K562 (cell line): ENCODE measurements at regions not wholly inside any gene's neighbourhood (a gene's known extent, or its start where the extent isn't known, plus 50 kb on each side); places are given as distances from the start of the nearest gene placed in this dataset.

Experiments
- ATAC-seq: fragments of 200-7000 bp; cut with Tn5 transposase; 3 replicates; pipeline ENCODE4 v1.9.1; 2020; ENCODE audit warnings: moderate library complexity
- BruUV-seq: library from RNA; stranded (reverse); fragments of 400-500 nt; replicated peaks from 2 replicates; lab custom pipeline; 2021; lab: Mats Ljungman, UMichigan
- CTCF ChIA-PET: fragments of 300-600 bp; formaldehyde crosslinking; extraction: SDS; loops from one replicate; lab custom pipeline; 2021; ENCODE audit warnings: low intra/inter-chr PET ratio; lab: Yijun Ruan, JAX
- POLR2A ChIA-PET: fragments of 300-600, 350-650 bp; sonication (Branson Sonifier 250); formaldehyde crosslinking; extraction: SDS; loops from one replicate; lab custom pipeline; 2021; ENCODE audit warnings: antibody characterized with exemption, inconsistent platforms; lab: Yijun Ruan, JAX
- DNase-seq, 4 experiments: peaks; one replicate each; pipeline versions ENCODE4 v3.0.0 to v3.0.0-alpha.2; 2011 to 2018; ENCODE audit warnings: low spot score in 3 of 4, mixed read lengths in 3 of 4; ENCODE audit errors: extremely low read depth in 1 of 4
- FAIRE-seq: peaks from 2 replicates; lab custom pipeline; 2011; peaks lifted over from hg19 to GRCh38; lab: Jason Lieb, UNC
- H2AFZ ChIP-seq: 2 replicates; pipeline ENCODE4 v1.6.0; 2011; ENCODE audit warnings: low read depth, low read length, control low read depth, inconsistent platforms
- H3K27ac ChIP-seq: fragments of 200-600 bp; 3 replicates; pipeline ENCODE4 v1.8.0; 2011; ENCODE audit warnings: low read depth, mild to moderate bottlenecking, control low read depth, inconsistent platforms, low read length, moderate library complexity, mixed read lengths; ENCODE audit errors: extremely low read depth
- H3K27me3 ChIP-seq, 2 experiments: fragments of 300-600 bp in 1 of 2; 2 replicates in 1 of 2; 3 replicates in 1 of 2; pipeline versions ENCODE4 v1.6.0 to v1.8.0; 2011; ENCODE audit warnings: inconsistent platforms in 2 of 2, low read length in 2 of 2, mild to moderate bottlenecking in 1 of 2, mixed read lengths in 1 of 2, moderate library complexity in 1 of 2; ENCODE audit not compliant: control insufficient read depth in 2 of 2, insufficient read depth in 2 of 2
- H3K36me3 ChIP-seq: fragments of 300-600 bp; 3 replicates; pipeline ENCODE4 v1.8.0; 2011; ENCODE audit warnings: mild to moderate bottlenecking, low read length, inconsistent platforms; ENCODE audit not compliant: control insufficient read depth, insufficient read depth
- H3K4me1 ChIP-seq, 2 experiments: fragments of 200-600 bp in 1 of 2; replicated peaks in 1 of 2; 2 replicates in 1 of 2; 3 replicates in 1 of 2; pipeline versions ENCODE4 v1.5.1 to v1.8.0; 2011; ENCODE audit warnings: inconsistent platforms in 2 of 2, low read length in 2 of 2, mild to moderate bottlenecking in 1 of 2, mixed read lengths in 1 of 2, moderate library complexity in 1 of 2; ENCODE audit not compliant: control insufficient read depth in 2 of 2, insufficient read depth in 2 of 2
- H3K4me2 ChIP-seq: 2 replicates; pipeline ENCODE4 v1.6.1; 2011; ENCODE audit warnings: low read length, control low read depth, inconsistent platforms, mixed read lengths; ENCODE audit not compliant: insufficient read depth
- H3K4me3 ChIP-seq: fragments of 200-600 bp; sonication (generic), shearing (Covaris generic); 2 replicates; pipeline ENCODE4 v1.5.1; 2016; ENCODE audit warnings: control low read depth, inconsistent platforms
- H3K79me2 ChIP-seq: fragments of 200-600 bp; 3 replicates; pipeline ENCODE4 v1.8.0; 2011; ENCODE audit warnings: low read length, inconsistent platforms; ENCODE audit not compliant: control insufficient read depth, insufficient read depth
- H3K9ac ChIP-seq, 2 experiments: 2 replicates each; pipeline versions ENCODE4 v1.6.0 to v1.6.1; 2011; ENCODE audit warnings: low read depth in 2 of 2, low read length in 2 of 2, control low read depth in 1 of 2, inconsistent platforms in 1 of 2, mild to moderate bottlenecking in 1 of 2, mixed read lengths in 1 of 2; ENCODE audit not compliant: insufficient read depth in 1 of 2
- H3K9me1 ChIP-seq: one replicate; pipeline ENCODE4 v1.6.0; 2011; ENCODE audit warnings: inconsistent platforms, mild to moderate bottlenecking, low read length, moderate library complexity; ENCODE audit not compliant: control insufficient read depth, insufficient read depth
- H3K9me3 ChIP-seq: replicated peaks from 2 replicates; pipeline ENCODE4 v1.5.1; 2011; ENCODE audit warnings: low read depth, low read length, inconsistent platforms; ENCODE audit not compliant: control insufficient read depth, insufficient read depth
- H4K20me1 ChIP-seq: replicated peaks from 2 replicates; pipeline ENCODE4 v1.6.1; 2011; ENCODE audit warnings: low read length, inconsistent platforms, mixed read lengths; ENCODE audit not compliant: control insufficient read depth, insufficient read depth
- ATF7 ChIP-seq: fragments of 450-650 bp; IDR thresholded peaks from 2 replicates; pipeline ENCODE4 v1.7.1; 2014; ENCODE audit warnings: mild to moderate bottlenecking, moderate library complexity
- BRD9 ChIP-seq: fragments of 450-650 bp; IDR thresholded peaks from 2 replicates; pipeline ENCODE4 v1.6.1; 2018; ENCODE audit warnings: low read depth; ENCODE audit not compliant: partially characterized antibody
- CSDE1 ChIP-seq, 2 experiments: fragments of 450-650 bp; IDR thresholded peaks; 2 replicates each; pipeline ENCODE4 v1.6.1; 2016; ENCODE audit warnings: mild to moderate bottlenecking in 1 of 2
- EWSR1 ChIP-seq: fragments of 450-650 bp; IDR thresholded peaks from 2 replicates; pipeline ENCODE4 v1.6.1; 2018; ENCODE audit warnings: borderline replicate concordance, mild to moderate bottlenecking, low read depth, moderate library complexity; ENCODE audit not compliant: partially characterized antibody
- MAX ChIP-seq: sonication (generic); formaldehyde crosslinking; IDR thresholded peaks from 2 replicates; pipeline ENCODE4 v1.9.0; 2022; ENCODE audit warnings: mild to moderate bottlenecking, missing genetic modification reagents
- MCM2 ChIP-seq: fragments of 450-650 bp; IDR thresholded peaks from 2 replicates; pipeline ENCODE4 v1.6.1; 2017; ENCODE audit warnings: low read depth, mild to moderate bottlenecking
- NFRKB ChIP-seq: fragments of 450-650 bp; IDR thresholded peaks from 2 replicates; pipeline ENCODE4 v1.6.1; 2016; ENCODE audit warnings: low read depth
- SMARCB1 ChIP-seq: IDR thresholded peaks from 2 replicates; pipeline ENCODE4 v1.6.1; 2011; ENCODE audit warnings: improper control_type of control experiment, low read depth; ENCODE audit not compliant: insufficient read length
- SMC3 ChIP-seq: conservative IDR thresholded peaks from 2 replicates; pipeline ENCODE4 v1.6.1; 2011; ENCODE audit warnings: low read depth, low read length, improper control_type of control experiment; ENCODE audit not compliant: insufficient read depth
- ZNF324 ChIP-seq: fragments of 250-450 bp; sonication (Bioruptor Pico); IDR thresholded peaks from 2 replicates; pipeline ENCODE4 v1.4.0; 2020; ENCODE audit warnings: mild to moderate bottlenecking
- ZNF785 ChIP-seq: fragments of 250-450 bp; sonication (Bioruptor Pico); IDR thresholded peaks from 2 replicates; pipeline ENCODE4 v1.4.0; 2020; ENCODE audit warnings: mild to moderate bottlenecking
- WGBS: fragments of 100-300 bp; shearing (Covaris generic); methylation state at CpG from one replicate; pipeline ENCODE4 v1.1.6; 2016; ENCODE audit warnings: low coverage, mixed read lengths; ENCODE audit not compliant: insufficient coverage; ENCODE audit errors: missing lambda C conversion rate; 5-methylcytosine and 5-hydroxymethylcytosine counted together
- in situ Hi-C: fragments of 300-500 bp; cut with MboI; formaldehyde crosslinking; loops from 4 replicates; pipeline ENCODE4 v1.15.0; 2018; ENCODE audit warnings: inconsistent platforms, mixed read lengths
- intact Hi-C: fragments of 100-400 bp; cut with micrococcal nuclease; formaldehyde crosslinking; loops from 2 replicates; pipeline ENCODE4 v1.14.2; 2022
- TF ChIP-seq, protein P1 (sequence below), 2 experiments: fragments of 450-650 bp in 1 of 2; sonication (generic) in 1 of 2; formaldehyde crosslinking in 1 of 2; IDR thresholded peaks; 2 replicates each; pipeline versions ENCODE4 v1.7.1 to v1.9.0; 2016 to 2022; ENCODE audit warnings: inconsistent platforms in 1 of 2, mild to moderate bottlenecking in 1 of 2, missing genetic modification reagents in 1 of 2

GRCh38 chr21:35719080-35719479 is 341.2 kb downstream of the SETD4 start:
- Histone ChIP-seq H3K4me1 (no peaks in the 10 kb centered on the region), H3K4me3 (no peak overlapping the region), H3K27me3 (peaks cover 0 to 10% of the 10 kb centered on the region in 2 experiments; a peak in 1 of 5 replicates), H3K9me1 (no peaks in the 10 kb centered on the region), H3K9me3 (no peaks in the 10 kb centered on the region), H2AFZ (no peak overlapping the region), H4K20me1 (no peaks in the 10 kb centered on the region), H3K4me2 (no peak overlapping the region), H3K79me2 (no peaks in the 10 kb centered on the region), H3K27ac (no peak overlapping the region), H3K36me3 (no peaks in the 10 kb centered on the region), H3K9ac (no peak overlapping the region)
- 0% methylated on average over 1 of the region's 1 CpG for WGBS
- ChIA-PET POLR2A (interaction anchor here (0.6 to 0.7 kb wide), 2 partner anchors 16 to 56 kb away, joined by 3 to 4 read pairs; no protein-coding TSS in a partner anchor), CTCF (no interaction called here)
- no TSS peak for BruUV-seq
- FAIRE-seq (no peak), DNase-seq (no peak), ATAC-seq (no peak)
- TF ChIP-seq BRD9: no peak
- TF ChIP-seq EWSR1: no peak
- TF ChIP-seq NFRKB: no peak
- TF ChIP-seq ZNF324 (CRISPR knock-in tag): no peak
- TF ChIP-seq ZNF785 (CRISPR knock-in tag): no peak
- TF ChIP-seq MCM2: no peak
- TF ChIP-seq, protein P1, sequence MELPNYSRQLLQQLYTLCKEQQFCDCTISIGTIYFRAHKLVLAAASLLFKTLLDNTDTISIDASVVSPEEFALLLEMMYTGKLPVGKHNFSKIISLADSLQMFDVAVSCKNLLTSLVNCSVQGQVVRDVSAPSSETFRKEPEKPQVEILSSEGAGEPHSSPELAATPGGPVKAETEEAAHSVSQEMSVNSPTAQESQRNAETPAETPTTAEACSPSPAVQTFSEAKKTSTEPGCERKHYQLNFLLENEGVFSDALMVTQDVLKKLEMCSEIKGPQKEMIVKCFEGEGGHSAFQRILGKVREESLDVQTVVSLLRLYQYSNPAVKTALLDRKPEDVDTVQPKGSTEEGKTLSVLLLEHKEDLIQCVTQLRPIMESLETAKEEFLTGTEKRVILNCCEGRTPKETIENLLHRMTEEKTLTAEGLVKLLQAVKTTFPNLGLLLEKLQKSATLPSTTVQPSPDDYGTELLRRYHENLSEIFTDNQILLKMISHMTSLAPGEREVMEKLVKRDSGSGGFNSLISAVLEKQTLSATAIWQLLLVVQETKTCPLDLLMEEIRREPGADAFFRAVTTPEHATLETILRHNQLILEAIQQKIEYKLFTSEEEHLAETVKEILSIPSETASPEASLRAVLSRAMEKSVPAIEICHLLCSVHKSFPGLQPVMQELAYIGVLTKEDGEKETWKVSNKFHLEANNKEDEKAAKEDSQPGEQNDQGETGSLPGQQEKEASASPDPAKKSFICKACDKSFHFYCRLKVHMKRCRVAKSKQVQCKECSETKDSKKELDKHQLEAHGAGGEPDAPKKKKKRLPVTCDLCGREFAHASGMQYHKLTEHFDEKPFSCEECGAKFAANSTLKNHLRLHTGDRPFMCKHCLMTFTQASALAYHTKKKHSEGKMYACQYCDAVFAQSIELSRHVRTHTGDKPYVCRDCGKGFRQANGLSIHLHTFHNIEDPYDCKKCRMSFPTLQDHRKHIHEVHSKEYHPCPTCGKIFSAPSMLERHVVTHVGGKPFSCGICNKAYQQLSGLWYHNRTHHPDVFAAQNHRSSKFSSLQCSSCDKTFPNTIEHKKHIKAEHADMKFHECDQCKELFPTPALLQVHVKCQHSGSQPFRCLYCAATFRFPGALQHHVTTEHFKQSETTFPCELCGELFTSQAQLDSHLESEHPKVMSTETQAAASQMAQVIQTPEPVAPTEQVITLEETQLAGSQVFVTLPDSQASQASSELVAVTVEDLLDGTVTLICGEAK (IDR thresholded peaks at IDR 0.05): no peak
- TF ChIP-seq, protein P1 (CRISPR knock-in tag; IDR thresholded peaks at IDR 0.05): no peak
- no peak for TF ChIP-seq MAX (CRISPR knock-in tag)
- TF ChIP-seq SMC3: no peak
- TF ChIP-seq CSDE1 (IDR thresholded peaks at IDR 0.05): no peak
- no peak for TF ChIP-seq SMARCB1
- no peak for TF ChIP-seq ATF7
- in situ Hi-C loops (no loop called here), intact Hi-C loops (no loop called here)
